Heart left ventricle (tissue), 16 donors: ENCODE measurements at regions not wholly inside any gene's neighbourhood (a gene's known extent, or its start where the extent isn't known, plus 50 kb on each side); places are given as distances from the start of the nearest gene placed in this dataset.

Source experiments
- ATAC-seq, 4 donors: fragments of 200-7000 bp; cut with Tn5 transposase; one replicate each; pipeline ENCODE4 v1.9.1; 2020 to 2022; ENCODE audit warnings: moderate library complexity in 4 of 4, mild to moderate bottlenecking in 3 of 4, moderate number of reproducible peaks in 1 of 4
- DNase-seq, 5 donors: peaks; one replicate each; pipeline ENCODE4 v3.0.0-alpha.2; 2020
- H3K27ac ChIP-seq, 12 donors: fragments of 200-600 bp; sonication (generic) in 4 of 12; one replicate each; pipeline versions ENCODE4 v1.5.0 to v1.8.0; 2016 to 2022; ENCODE audit warnings: mild to moderate bottlenecking in 2 of 12
- H3K27me3 ChIP-seq, 9 donors: fragments of 200-600 bp; sonication (generic) in 2 of 9; one replicate each; pipeline versions ENCODE4 v1.5.1 to v1.8.0; 2016 to 2022; ENCODE audit warnings: mild to moderate bottlenecking in 3 of 9
- H3K36me3 ChIP-seq, 9 donors: fragments of 200-600 bp; sonication (generic) in 2 of 9; one replicate each; pipeline versions ENCODE4 v1.5.0 to v1.8.0; 2018 to 2022; ENCODE audit warnings: mild to moderate bottlenecking in 2 of 9
- H3K4me1 ChIP-seq, 12 donors: fragments of 200-600 bp; sonication (generic) in 4 of 12; one replicate each; pipeline versions ENCODE4 v1.5.0 to v1.8.0; 2016 to 2022; ENCODE audit warnings: mild to moderate bottlenecking in 3 of 12
- H3K4me3 ChIP-seq, 12 donors: fragments of 200-600 bp; sonication (generic) in 4 of 12; one replicate each; pipeline versions ENCODE4 v1.5.0 to v1.8.0; 2017 to 2022; ENCODE audit warnings: mild to moderate bottlenecking in 9 of 12, moderate library complexity in 4 of 12
- H3K9me3 ChIP-seq, 12 donors: fragments of 200-600 bp; sonication (generic) in 4 of 12; one replicate each; pipeline versions ENCODE4 v1.5.0 to v1.8.0; 2016 to 2022; ENCODE audit warnings: mild to moderate bottlenecking in 1 of 12
- CTCF ChIP-seq, 12 donors: fragments of 200-600 bp; sonication (generic) in 4 of 12; IDR thresholded peaks; one replicate each; pipeline versions ENCODE4 v1.5.0 to v1.8.0; 2018 to 2022; ENCODE audit warnings: antibody characterized with exemption in 12 of 12, mild to moderate bottlenecking in 5 of 12
- POLR2A ChIP-seq, 2 donors: fragments of 450-650 bp; IDR thresholded peaks; one replicate each; pipeline ENCODE4 v1.6.1; 2017; ENCODE audit warnings: antibody characterized with exemption in 2 of 2, mild to moderate bottlenecking in 2 of 2, moderate library complexity in 2 of 2
- WGBS, 4 donors: extraction: QIAGEN DNeasy Blood & Tissue Kit in 2 of 4; methylation state at CpG; one replicate each; pipeline versions ENCODE4 v1.1.5 to v1.1.7; 2013 to 2018; 5-methylcytosine and 5-hydroxymethylcytosine counted together
- intact Hi-C, 10 donors: fragments of 100-400 bp; cut with DNase I; formaldehyde crosslinking; loops; one replicate each; pipeline versions ENCODE4 v1.11.1 to v1.14.2; 2022
- donor health status: ischemic (EF 13 %, LVEDD 7.1; RV severe dilation, severe dysfunction).
- donor health status: healthy with polysubstance abuse.
- donor health status: DM: no; HTN: yes; CAD: no.
- donor health status: DM: no; HTN: no; CAD: no.
- donor health status: ischemic (EF 25% LVEDD 6.9; RV normal size, moderate dysfunction).
- donor health status: ischemic (EF 25% LVEDD 5.7; RV mildly dilated, moderate dysfunction).
- donor health status: healthy.
- donor health status: DM: yes; HTN: yes; CAD: no.
- donor health status: ischemic (EF 35%, LVEDD 5.7; RV mildly dilated, moderate dysfunction).
- donor health status: nonischemic (EF 11% LVEDD 7.7; RV severe dilation, severe dysfunction).
- donor health status: DM: yes; HTN: yes; CAD: no.
- donor health status: PGD.
- donor health status: ischemic (EF 29% LVEDD 5.4; RV normal size, mild dysfunction).
- donor health status: nonischemic (EF 23%, LVEDD 6.1; RV moderate dilation, normal function).

- Histone ChIP-seq H3K27ac (peak overlapping the region; percentile 62 to 94 (median 82)), H3K36me3 (no peaks in the 10 kb centered on the region), H3K9me3 (no peaks in the 10 kb centered on the region), H3K4me3 (peak overlapping the region in 4 of 12 donors; percentile 2 to 35 (median 30)), H3K27me3 (no peaks in the 10 kb centered on the region), H3K4me1 (peaks cover 0 to 40% (median 23%) of the 10 kb centered on the region in 12 donors)
- peak; percentile 58 to 91 (median 75) for DNase-seq
- TF ChIP-seq CTCF (IDR thresholded peaks at IDR 0.05): no peak
- 10 to 18% (median 14%) methylated on average over 9 of the region's 9 CpGs for WGBS, 4 donors
- ATAC-seq: peak; percentile 84 to 95 (median 90)
- intact Hi-C loops: loop anchor here in 5 of 10 donors (1.0 to 5.0 kb wide), 5 partner anchors 34 to 116 kb away; no protein-coding TSS in a partner anchor
Measured at GRCh38 chr12:93061473-93062419, 132.7 kb upstream of the EEA1 start.

DNA sequence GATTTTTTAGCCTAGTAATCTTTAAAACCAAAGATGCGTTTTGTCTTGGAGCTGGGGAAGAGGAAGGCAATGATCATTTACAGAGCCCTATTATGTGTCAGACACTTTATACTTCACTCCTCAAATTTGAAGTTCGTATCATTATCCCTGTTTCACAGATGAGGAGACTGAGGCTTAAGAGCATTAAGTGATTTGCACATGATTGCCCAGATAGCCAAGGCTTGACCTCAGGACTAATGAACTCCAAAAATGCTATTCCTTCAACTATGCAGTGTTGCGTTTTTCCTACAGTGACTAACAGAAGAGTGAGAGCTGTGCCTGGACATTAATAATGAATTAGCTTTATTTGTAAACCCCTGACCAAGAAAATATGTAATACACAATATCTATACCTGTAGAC, 136.8 kb upstream of the EEA1 start:
- Histone ChIP-seq H3K27ac (no peak overlapping the region), H3K4me1 (peaks cover 0 to 25% (median 13%) of the 10 kb centered on the region in 12 donors), H3K9me3 (no peaks in the 10 kb centered on the region), H3K27me3 (no peaks in the 10 kb centered on the region), H3K36me3 (no peaks in the 10 kb centered on the region), H3K4me3 (no peak overlapping the region)
- WGBS, 4 donors: 93 to 95% (median 94%) methylated on average over 3 of the region's 3 CpGs
- no peak for ATAC-seq
- intact Hi-C loops: no loop called here
- DNase-seq: no peak
- TF ChIP-seq CTCF (IDR thresholded peaks at IDR 0.05) (no peak), POLR2A (IDR thresholded peaks at IDR 0.05) (no peak)

DNA sequence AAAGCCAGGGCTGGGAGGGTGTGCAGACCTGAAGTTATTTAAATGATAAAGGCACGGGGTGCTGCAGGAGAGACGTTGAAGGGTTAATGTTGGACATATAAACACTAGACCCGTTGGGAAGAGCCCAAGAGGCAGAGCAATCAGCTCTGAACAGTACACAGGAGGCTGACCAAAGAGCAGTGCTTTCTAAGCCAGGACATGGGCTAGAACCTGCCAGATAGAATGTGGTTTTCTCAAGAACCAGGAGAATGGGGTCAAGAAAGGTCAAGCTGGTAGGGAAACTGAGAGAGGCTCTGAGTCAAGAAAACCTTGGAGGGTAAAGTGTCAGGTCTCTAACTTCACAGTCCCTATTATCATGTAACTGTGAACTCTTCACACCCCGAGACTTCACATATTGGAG, 143.2 kb upstream of the EEA1 start:
- no peak overlapping the region for H3K4me3 ChIP-seq
- H3K4me1 ChIP-seq: no peaks in the 10 kb centered on the region
- H3K27me3 ChIP-seq: no peaks in the 10 kb centered on the region
- WGBS, 4 donors: 56 to 73% (median 69%) methylated on average over 4 of the region's 4 CpGs
- intact Hi-C loops: no loop called here
- H3K36me3 ChIP-seq: no peaks in the 10 kb centered on the region
- no peaks in the 10 kb centered on the region for H3K9me3 ChIP-seq
- no peak for TF ChIP-seq CTCF (IDR thresholded peaks at IDR 0.05)
- TF ChIP-seq POLR2A (IDR thresholded peaks at IDR 0.05): no peak
- ATAC-seq: no peak
- no peak overlapping the region for H3K27ac ChIP-seq
- no peak for DNase-seq

GRCh38 chr12:93073324-93073723, 144.2 kb upstream of the EEA1 start:
- H3K36me3 ChIP-seq: no peaks in the 10 kb centered on the region
- no peak for ATAC-seq
- no peak overlapping the region for H3K4me3 ChIP-seq
- no peak overlapping the region for H3K27ac ChIP-seq
- no peaks in the 10 kb centered on the region for H3K4me1 ChIP-seq
- no peaks in the 10 kb centered on the region for H3K9me3 ChIP-seq
- no peaks in the 10 kb centered on the region for H3K27me3 ChIP-seq
- intact Hi-C loops: no loop called here
- no peak for TF ChIP-seq POLR2A (IDR thresholded peaks at IDR 0.05)
- TF ChIP-seq CTCF (IDR thresholded peaks at IDR 0.05): no peak
- 74 to 79% (median 77%) methylated on average over 4 of the region's 4 CpGs for WGBS, 4 donors
- no peak for DNase-seq
